Left ventricle myocardium inferior (tissue), 1 donor: ENCODE measurements at regions not wholly inside any gene's neighbourhood (a gene's known extent, or its start where the extent isn't known, plus 50 kb on each side); places are given as distances from the start of the nearest gene placed in this dataset.

Experiments used
- DNase-seq: peaks from one replicate; pipeline ENCODE4 v3.0.0-alpha.2; 2020
- H3K27ac ChIP-seq: fragments of 200-600 bp; replicated peaks from 2 replicates; pipeline ENCODE4 v1.8.0; 2021
- H3K27me3 ChIP-seq: fragments of 200-600 bp; 2 replicates; pipeline ENCODE4 v1.8.0; 2021; ENCODE audit warnings: low read depth
- H3K36me3 ChIP-seq: fragments of 200-600 bp; 2 replicates; pipeline ENCODE4 v1.8.0; 2021
- H3K4me1 ChIP-seq: fragments of 200-600 bp; 2 replicates; pipeline ENCODE4 v1.8.0; 2021
- H3K4me3 ChIP-seq: fragments of 200-600 bp; 2 replicates; pipeline ENCODE4 v1.8.0; 2021; ENCODE audit warnings: mild to moderate bottlenecking, moderate library complexity
- H3K9me3 ChIP-seq: fragments of 200-600 bp; replicated peaks from 2 replicates; pipeline ENCODE4 v1.8.0; 2021
- intact Hi-C: fragments of 100-400 bp; cut with micrococcal nuclease; formaldehyde crosslinking; loops from one replicate; pipeline ENCODE4 v1.11.0; 2022
- TF ChIP-seq, protein P1 (sequence below): fragments of 200-600 bp; IDR thresholded peaks from 2 replicates; pipeline ENCODE4 v1.8.0; 2021; ENCODE audit warnings: antibody characterized with exemption, mild to moderate bottlenecking, borderline replicate concordance
- donor health status: DM: no; HTN: yes; CAD: no; lungs with severe emphysema.

GRCh38 chr10:24046060-24046459, 162.9 kb upstream of the KIAA1217 start:
- no peak overlapping the region for H3K27ac ChIP-seq
- H3K27me3 ChIP-seq = no peaks in the 10 kb centered on the region
- TF ChIP-seq, protein P1, sequence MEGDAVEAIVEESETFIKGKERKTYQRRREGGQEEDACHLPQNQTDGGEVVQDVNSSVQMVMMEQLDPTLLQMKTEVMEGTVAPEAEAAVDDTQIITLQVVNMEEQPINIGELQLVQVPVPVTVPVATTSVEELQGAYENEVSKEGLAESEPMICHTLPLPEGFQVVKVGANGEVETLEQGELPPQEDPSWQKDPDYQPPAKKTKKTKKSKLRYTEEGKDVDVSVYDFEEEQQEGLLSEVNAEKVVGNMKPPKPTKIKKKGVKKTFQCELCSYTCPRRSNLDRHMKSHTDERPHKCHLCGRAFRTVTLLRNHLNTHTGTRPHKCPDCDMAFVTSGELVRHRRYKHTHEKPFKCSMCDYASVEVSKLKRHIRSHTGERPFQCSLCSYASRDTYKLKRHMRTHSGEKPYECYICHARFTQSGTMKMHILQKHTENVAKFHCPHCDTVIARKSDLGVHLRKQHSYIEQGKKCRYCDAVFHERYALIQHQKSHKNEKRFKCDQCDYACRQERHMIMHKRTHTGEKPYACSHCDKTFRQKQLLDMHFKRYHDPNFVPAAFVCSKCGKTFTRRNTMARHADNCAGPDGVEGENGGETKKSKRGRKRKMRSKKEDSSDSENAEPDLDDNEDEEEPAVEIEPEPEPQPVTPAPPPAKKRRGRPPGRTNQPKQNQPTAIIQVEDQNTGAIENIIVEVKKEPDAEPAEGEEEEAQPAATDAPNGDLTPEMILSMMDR = no peak
- intact Hi-C loops = no loop called here
- no peak overlapping the region for H3K4me3 ChIP-seq
- no peaks in the 10 kb centered on the region for H3K4me1 ChIP-seq
- no peak for DNase-seq
- H3K9me3 ChIP-seq = peaks cover 17% of the 10 kb centered on the region
- H3K36me3 ChIP-seq = no peaks in the 10 kb centered on the region

DNA sequence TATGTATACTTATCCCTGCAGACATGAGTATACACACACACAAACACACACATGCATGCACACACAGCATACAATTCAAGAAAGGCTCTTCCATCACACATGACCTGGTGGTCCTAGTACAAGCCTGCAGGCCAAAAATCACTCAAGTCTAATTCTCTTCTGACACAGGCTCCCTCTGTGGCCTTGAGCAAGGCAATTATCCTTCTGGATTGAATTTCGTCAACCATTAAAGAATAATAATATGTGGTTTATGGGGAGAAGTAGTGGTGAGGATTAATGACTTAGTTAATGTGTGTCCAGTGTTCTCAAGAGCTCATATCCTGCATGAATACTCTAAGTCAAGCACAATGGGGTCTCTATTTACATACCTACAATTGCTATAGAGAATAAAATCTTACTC, 161.8 kb upstream of the KIAA1217 start:
- Histone ChIP-seq H3K4me3 (no peak overlapping the region), H3K9me3 (peaks cover 21% of the 10 kb centered on the region)
- intact Hi-C loops = no loop called here

DNA sequence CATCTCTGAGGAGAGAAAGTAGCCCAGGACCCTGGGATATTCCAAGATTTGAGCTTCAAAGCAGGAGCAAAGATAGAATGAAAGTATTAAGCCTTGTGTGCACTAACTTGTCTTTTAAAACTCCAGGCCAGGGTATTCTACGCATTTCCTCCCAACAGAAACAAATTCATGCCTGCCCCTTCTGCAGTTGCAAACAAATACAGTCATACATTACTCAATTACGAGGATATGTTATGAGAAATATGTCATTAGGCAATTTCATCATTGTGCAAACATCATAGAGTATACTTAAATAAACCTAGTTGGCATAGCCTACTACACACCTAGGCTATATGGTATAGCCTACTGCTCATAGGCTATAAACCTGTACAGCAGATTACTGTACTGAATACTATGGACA, 154.5 kb upstream of the KIAA1217 start:
- intact Hi-C loops = no loop called here
- Histone ChIP-seq H3K36me3 (no peaks in the 10 kb centered on the region), H3K27ac (no peak overlapping the region), H3K27me3 (no peaks in the 10 kb centered on the region), H3K4me1 (no peaks in the 10 kb centered on the region), H3K9me3 (peaks cover 18% of the 10 kb centered on the region), H3K4me3 (no peak overlapping the region)
- no peak for DNase-seq
- TF ChIP-seq, protein P1 = no peak

More for the DNA sequence above, 161.8 kb upstream of the KIAA1217 start:
- TF ChIP-seq, protein P1 = no peak
- no peak overlapping the region for H3K27ac ChIP-seq
- DNase-seq = no peak
- no peaks in the 10 kb centered on the region for H3K36me3 ChIP-seq
- H3K4me1 ChIP-seq = no peaks in the 10 kb centered on the region
- no peaks in the 10 kb centered on the region for H3K27me3 ChIP-seq

DNA sequence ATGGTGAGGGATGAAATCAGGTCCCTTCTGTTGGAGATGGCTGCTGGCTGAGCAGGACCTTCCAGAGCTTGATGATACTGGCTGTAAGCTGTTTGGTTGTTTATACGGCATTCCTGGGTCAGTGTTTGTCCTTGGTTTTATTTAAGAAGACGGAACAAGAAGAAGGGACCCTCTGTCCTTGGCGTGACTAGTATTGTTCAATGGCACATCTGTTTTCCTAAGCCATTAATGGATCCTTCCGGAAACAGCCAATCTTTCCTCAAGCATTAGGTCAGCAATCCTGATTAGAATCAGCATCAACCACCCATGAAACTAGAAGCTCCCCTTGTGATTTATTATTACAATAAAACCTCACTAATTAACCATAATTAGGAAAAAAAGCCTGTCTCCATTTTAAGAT, 128.7 kb upstream of the KIAA1217 start:
- H3K27ac ChIP-seq = peak overlapping the region; percentile 65
- intact Hi-C loops = no loop called here

DNA sequence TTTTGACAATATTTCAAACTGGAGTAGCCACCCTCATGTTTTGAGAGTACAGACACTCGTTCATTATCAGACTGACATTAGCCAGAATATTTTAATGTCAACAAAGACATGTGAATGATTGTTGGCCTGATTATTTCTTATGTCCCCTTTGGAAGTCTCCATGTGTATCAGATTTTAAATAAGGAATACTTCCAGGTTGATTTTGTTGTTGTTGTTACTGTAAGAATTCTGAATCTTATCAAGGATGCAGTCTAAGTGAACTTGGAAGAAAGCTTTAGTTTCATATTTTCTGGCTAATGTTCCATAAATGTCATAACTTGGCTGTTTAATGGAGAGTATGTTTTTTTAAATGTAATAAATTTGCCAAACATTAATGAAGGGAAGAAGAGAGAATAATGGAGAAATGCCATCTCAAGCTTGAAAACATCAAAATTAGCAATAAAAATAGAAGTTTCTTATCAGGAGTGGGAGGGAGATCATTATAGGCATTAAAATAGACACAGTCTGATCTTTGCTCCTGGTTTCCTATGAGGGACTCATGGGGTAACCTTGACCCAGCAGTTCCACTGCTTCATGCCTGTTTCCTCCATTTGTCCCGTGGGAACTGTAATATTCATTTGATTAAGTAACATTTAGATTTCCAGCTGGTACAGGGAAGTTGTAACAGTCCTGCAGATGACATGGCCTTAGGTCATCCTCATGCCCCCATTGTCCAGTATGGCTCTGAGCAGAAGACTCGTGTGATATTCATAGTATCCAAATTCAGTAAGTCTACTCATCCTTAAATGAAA, 122.4 kb upstream of the KIAA1217 start:
- TF ChIP-seq, protein P1 = no peak
- Histone ChIP-seq H3K27ac (no peak overlapping the region), H3K4me1 (peaks cover 25% of the 10 kb centered on the region), H3K4me3 (no peak overlapping the region), H3K27me3 (no peaks in the 10 kb centered on the region), H3K36me3 (no peaks in the 10 kb centered on the region), H3K9me3 (no peaks in the 10 kb centered on the region)
- no peak for DNase-seq
- intact Hi-C loops = no loop called here

More for the DNA sequence above, 128.7 kb upstream of the KIAA1217 start:
- Histone ChIP-seq H3K36me3 (no peaks in the 10 kb centered on the region), H3K9me3 (no peaks in the 10 kb centered on the region), H3K4me3 (no peak overlapping the region), H3K27me3 (no peaks in the 10 kb centered on the region), H3K4me1 (no peaks in the 10 kb centered on the region)
- TF ChIP-seq, protein P1 = no peak
- DNase-seq = no peak
